ENCODE measurements at regions not wholly inside any gene's neighbourhood (a gene's known extent, or its start where the extent isn't known, plus 50 kb on each side); places are given as distances from the start of the nearest gene placed in this dataset.

DNA sequence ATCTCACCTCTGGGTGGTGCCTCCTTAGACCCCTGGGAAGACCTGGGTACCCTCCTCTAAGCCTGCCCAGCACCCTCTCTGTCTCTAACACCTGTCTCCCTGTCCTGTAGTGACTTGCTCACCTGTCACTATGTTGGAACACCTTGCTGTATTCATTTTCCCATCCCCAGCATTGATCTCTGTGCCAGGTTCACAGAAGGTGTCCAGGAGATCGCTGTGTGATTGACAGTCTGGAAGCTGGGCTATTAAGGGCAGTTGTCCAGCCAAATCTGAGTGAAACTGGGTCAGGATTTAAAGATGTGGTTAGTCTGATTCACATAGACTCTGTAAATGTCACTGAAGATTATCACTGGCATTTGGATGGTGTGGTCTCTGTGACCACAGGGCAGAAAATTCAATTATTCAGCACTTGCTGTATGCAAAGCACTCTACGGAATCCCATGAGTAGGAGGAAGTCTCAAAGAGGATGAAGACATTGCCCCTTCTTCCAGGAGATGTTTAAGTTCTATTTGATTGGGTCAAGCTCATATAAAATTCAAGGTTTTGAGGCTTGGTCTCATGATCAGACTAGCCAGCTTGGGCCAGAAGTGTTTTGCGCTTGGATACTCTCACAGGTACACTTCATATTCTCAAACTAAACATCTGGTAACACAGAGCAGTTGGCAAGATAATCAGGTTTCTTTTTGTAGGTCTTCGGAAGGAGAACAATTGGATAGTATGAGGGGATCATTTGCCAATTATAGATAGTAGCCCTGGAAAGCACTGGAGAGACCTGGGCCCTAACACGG, 57.8 kb upstream of the TAGAP start:
- H3K4me2 ChIP-seq (replicated peaks; ENCODE audit: low read depth, low read length, poor library complexity, severe bottlenecking): no peak overlapping the region
- H3K4me3 ChIP-seq (ENCODE audit: control extremely low read depth in 1 of 5, extremely low read depth in 1 of 5, insufficient read depth in 1 of 5, low read depth in 2 of 5, low read length in 4 of 5): no peak overlapping the region
- peaks cover 8% of the 10 kb centered on the region for H3K79me2 ChIP-seq (ENCODE audit: control insufficient read depth, insufficient read depth, low read length)
- CTCF ChIA-PET: interaction anchor here (1.1 to 36.8 kb wide), 9 partner anchors 8 to 94 kb away, joined by 3 to 1002 read pairs (median 29); partner anchors contain the start of gene TAGAP
- H3K27ac ChIP-seq (ENCODE audit: low read length in 2 of 2): peak overlapping the region in 1 of 2 donors; percentile 94
- no peaks in the 10 kb centered on the region for H3K27me3 Mint-ChIP-seq
- WGBS (ENCODE audit: insufficient coverage): 77% methylated on average over 3 of the region's 5 CpGs
- no peaks in the 10 kb centered on the region for H4K20me1 ChIP-seq (ENCODE audit: control insufficient read depth, insufficient read depth, low read length, poor library complexity, severe bottlenecking)
- POLR2A ChIA-PET: interaction anchor here (3.0 kb wide), 1 partner anchor 59 kb away, joined by 60 read pairs; the partner anchor contains the start of gene TAGAP
- no peaks in the 10 kb centered on the region for H3K9me3 Mint-ChIP-seq (ENCODE audit: insufficient read depth)
- H2AFZ ChIP-seq (ENCODE audit: insufficient read depth, low read depth, low read length, poor library complexity, severe bottlenecking): no peak overlapping the region
- ATAC-seq (ENCODE audit: low read depth) (no peak), DNase-seq (no peak)
- no peaks in the 10 kb centered on the region for H3K36me3 ChIP-seq (replicated peaks in 1 of 2; ENCODE audit: control extremely low read depth in 1 of 2, control insufficient read depth in 1 of 2, extremely low read depth in 1 of 2, insufficient read depth in 2 of 2, low read length in 1 of 2)
- peaks cover 92% of the 10 kb centered on the region for H3K4me1 Mint-ChIP-seq
- no peak overlapping the region for H3K9ac ChIP-seq (ENCODE audit: low read length)
- H3K4me1 ChIP-seq (ENCODE audit: control insufficient read depth in 2 of 2, insufficient read depth in 2 of 2, low read length in 2 of 2): peaks cover 77 to 87% of the 10 kb centered on the region in 2 donors
- peak overlapping the region; percentile 29 for H3K4me3 Mint-ChIP-seq
- TF ChIP-seq CTCF (IDR thresholded peaks at IDR 0.05) (no peak), EZH2 (IDR thresholded peaks at IDR 0.05; ENCODE audit: borderline replicate concordance, insufficient read depth, low read depth, low read length, poor library complexity, severe bottlenecking) (no peak)
- no peaks in the 10 kb centered on the region for H3K27me3 ChIP-seq (replicated peaks in 1 of 4; ENCODE audit: control extremely low read depth in 1 of 4, control insufficient read depth in 3 of 4, insufficient read depth in 4 of 4, low read length in 3 of 4)
- intact Hi-C loops (cut with micrococcal nuclease): loop anchor here (10.0 kb wide), 1 partner anchor 298 kb away; no protein-coding TSS in a partner anchor
- H3K9me3 ChIP-seq (ENCODE audit: control extremely low read depth in 1 of 3, control insufficient read depth in 2 of 3, insufficient read depth in 1 of 3, low read length in 2 of 3): no peaks in the 10 kb centered on the region
- peak overlapping the region; percentile 98 for H3K27ac Mint-ChIP-seq

GRCh38 chr6:159101656-159102055, 56.9 kb upstream of the TAGAP start:
- Mint-ChIP-seq H3K9me3 (ENCODE audit: insufficient read depth) (no peaks in the 10 kb centered on the region), H3K4me3 (no peak overlapping the region), H3K27ac (peak overlapping the region; percentile 78), H3K27me3 (no peaks in the 10 kb centered on the region), H3K4me1 (peaks cover 92% of the 10 kb centered on the region)
- H3K4me3 ChIP-seq (ENCODE audit: control extremely low read depth in 1 of 5, extremely low read depth in 1 of 5, insufficient read depth in 1 of 5, low read depth in 2 of 5, low read length in 4 of 5): no peak overlapping the region
- peaks cover 80 to 88% of the 10 kb centered on the region in 2 donors for H3K4me1 ChIP-seq (ENCODE audit: control insufficient read depth in 2 of 2, insufficient read depth in 2 of 2, low read length in 2 of 2)
- no peak overlapping the region for H3K27ac ChIP-seq (ENCODE audit: low read length in 2 of 2)
- H4K20me1 ChIP-seq (ENCODE audit: control insufficient read depth, insufficient read depth, low read length, poor library complexity, severe bottlenecking): no peaks in the 10 kb centered on the region
- intact Hi-C loops (cut with micrococcal nuclease): loop anchor here (10.0 kb wide), 1 partner anchor 297 kb away; no protein-coding TSS in a partner anchor
- ATAC-seq (ENCODE audit: low read depth): no peak
- H3K36me3 ChIP-seq (replicated peaks in 1 of 2; ENCODE audit: control extremely low read depth in 1 of 2, control insufficient read depth in 1 of 2, extremely low read depth in 1 of 2, insufficient read depth in 2 of 2, low read length in 1 of 2): no peaks in the 10 kb centered on the region
- H3K27me3 ChIP-seq (replicated peaks in 1 of 4; ENCODE audit: control extremely low read depth in 1 of 4, control insufficient read depth in 3 of 4, insufficient read depth in 4 of 4, low read length in 3 of 4): no peaks in the 10 kb centered on the region
- H3K79me2 ChIP-seq (ENCODE audit: control insufficient read depth, insufficient read depth, low read length): peaks cover 9% of the 10 kb centered on the region
- DNase-seq: no peak
- no peaks in the 10 kb centered on the region for H3K9me3 ChIP-seq (ENCODE audit: control extremely low read depth in 1 of 3, control insufficient read depth in 2 of 3, insufficient read depth in 1 of 3, low read length in 2 of 3)
- H3K9ac ChIP-seq (ENCODE audit: low read length): no peak overlapping the region
- ChIA-PET CTCF (interaction anchor here (1.1 to 36.8 kb wide), 5 partner anchors 26 to 93 kb away, joined by 3 to 1002 read pairs (median 478); partner anchors contain the start of gene TAGAP), POLR2A (interaction anchor here (0.7 to 1.3 kb wide), 3 partner anchors 12 to 58 kb away, joined by 3 to 6 read pairs (median 4); no protein-coding TSS in a partner anchor)
- no peak overlapping the region for H3K4me2 ChIP-seq (replicated peaks; ENCODE audit: low read depth, low read length, poor library complexity, severe bottlenecking)
- H2AFZ ChIP-seq (ENCODE audit: insufficient read depth, low read depth, low read length, poor library complexity, severe bottlenecking): no peak overlapping the region
- 97% methylated on average over 10 of the region's 11 CpGs for WGBS (ENCODE audit: insufficient coverage)
- TF ChIP-seq EZH2 (IDR thresholded peaks at IDR 0.05; ENCODE audit: borderline replicate concordance, insufficient read depth, low read depth, low read length, poor library complexity, severe bottlenecking) (no peak), CTCF (IDR thresholded peaks at IDR 0.05) (no peak)

Data from B cell (primary cell).